HPDE6-E6E7 (cell line): ENCODE measurements at regions not wholly inside any gene's neighbourhood (a gene's known extent, or its start where the extent isn't known, plus 50 kb on each side); places are given as distances from the start of the nearest gene placed in this dataset.
"Not testable (repeated sequence)": the region's sequence is repeated elsewhere in the genome, so short reads cannot be mapped to it uniquely, and the experiment has no call there.

Experiments
- DNase-seq: peaks from one replicate; pipeline ENCODE4 v3.0.0; 2011; ENCODE audit warnings: missing footprints; ENCODE audit errors: extremely low spot score

DNA sequence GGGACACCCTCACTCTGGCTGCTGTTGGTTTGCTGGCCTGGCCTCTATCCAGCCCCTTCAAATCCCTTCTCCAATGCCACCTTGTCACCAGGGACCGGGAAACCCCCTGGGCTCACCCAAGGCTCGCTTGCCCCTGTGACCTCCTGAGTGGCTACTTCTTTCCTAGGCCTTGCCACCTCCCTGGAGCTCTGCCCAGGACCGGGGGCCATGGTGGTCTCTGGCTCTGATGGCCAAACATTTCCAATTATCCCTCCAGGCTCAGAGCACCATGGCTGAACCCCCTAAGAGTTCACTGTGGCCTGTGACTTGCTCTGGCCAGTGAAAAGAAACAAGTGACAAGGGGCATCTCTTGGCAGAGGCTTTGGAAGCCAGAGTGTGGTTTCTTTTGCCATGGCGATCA lies 237.6 kb downstream of the TFCP2L1 start:
- DNase-seq = no peak

DNA sequence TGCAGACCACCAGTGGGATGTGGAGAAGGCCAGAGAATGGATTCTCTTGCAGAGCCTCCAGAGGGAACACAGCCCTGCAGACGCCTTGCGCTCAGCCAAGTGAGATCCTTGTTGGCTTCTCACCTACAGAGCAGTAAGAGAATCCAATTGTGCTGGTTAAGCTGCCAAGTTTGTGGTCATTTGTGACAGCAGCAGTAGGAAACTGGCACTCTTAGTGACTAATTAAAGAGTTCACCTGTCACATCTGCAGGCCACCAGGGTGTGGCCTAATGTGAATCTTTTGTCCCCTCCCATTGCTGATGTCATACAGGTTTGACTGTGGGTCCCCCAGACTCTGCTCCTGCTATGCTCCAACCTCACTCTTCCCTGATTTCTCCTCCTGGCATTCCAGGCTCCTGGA lies 235.9 kb downstream of the TFCP2L1 start:
- DNase-seq = no peak

DNA sequence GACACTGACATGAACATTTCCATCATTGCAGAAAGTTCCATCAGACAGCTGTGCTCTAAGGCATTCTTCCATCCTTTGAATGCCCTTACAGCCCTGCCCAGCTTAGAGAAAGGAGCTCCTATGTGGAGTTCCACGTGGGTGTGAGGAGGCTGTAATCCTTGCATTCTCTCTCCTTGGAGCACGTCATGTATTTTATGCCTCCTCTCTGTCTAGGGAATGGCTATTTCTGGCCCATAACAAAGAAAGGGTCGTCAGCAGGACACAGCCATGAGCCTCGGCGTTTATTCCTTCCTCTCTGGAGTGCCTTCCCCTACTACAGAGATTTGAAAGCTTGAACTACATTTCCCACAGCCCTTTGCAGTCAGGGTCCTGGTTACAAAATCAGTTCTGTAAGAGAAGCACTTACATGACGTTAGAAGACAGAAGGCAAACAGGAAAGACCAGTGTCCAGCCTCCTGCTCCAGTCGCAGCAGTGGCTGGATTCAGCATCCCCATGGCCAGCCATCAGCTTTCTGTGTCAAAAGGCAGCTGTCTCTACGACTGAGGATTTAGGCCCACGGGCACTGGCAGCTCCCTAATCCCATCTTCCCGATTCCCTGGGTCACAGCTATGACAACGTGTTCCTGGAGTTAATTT lies 234.9 kb downstream of the TFCP2L1 start:
- DNase-seq = no peak

DNA sequence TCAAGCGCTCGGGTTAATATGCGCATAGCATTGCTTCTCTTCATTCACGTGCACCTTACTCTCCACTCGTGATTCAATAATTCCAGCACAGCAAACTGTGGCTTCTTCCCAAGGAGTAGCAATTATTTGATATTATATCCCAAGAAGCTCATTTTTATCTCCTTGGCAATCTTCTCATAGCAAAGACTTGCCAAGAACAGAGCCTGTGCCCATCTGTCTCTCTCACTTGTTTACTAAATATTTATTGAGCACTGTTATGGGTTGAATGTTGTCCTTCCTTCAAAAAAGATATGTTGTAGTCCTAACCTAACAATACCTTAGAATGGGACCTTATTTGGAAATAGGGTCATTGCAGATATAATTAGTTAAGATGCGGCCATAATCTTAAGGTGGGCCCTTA lies 233.7 kb downstream of the TFCP2L1 start:
- DNase-seq = no peak

DNA sequence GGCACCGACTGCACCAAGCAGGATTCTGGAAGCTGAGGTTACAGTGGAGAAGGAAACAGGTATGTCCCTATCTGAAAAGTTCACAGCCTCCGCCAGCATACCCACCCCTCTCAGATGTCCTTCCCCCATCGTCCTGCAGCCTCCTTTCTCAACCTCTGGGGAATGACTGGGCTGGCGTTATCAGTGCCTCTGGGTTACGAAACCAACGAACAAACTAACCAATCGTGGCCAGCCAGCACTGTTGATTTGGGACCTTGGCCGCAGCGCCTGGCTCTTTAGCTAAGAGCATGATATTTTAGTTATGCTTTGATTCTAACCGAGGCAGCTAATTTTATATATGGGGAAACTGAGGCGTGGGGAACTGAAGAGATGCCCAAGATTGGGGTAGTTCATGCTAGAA lies 233.0 kb downstream of the TFCP2L1 start:
- no peak for DNase-seq

DNA sequence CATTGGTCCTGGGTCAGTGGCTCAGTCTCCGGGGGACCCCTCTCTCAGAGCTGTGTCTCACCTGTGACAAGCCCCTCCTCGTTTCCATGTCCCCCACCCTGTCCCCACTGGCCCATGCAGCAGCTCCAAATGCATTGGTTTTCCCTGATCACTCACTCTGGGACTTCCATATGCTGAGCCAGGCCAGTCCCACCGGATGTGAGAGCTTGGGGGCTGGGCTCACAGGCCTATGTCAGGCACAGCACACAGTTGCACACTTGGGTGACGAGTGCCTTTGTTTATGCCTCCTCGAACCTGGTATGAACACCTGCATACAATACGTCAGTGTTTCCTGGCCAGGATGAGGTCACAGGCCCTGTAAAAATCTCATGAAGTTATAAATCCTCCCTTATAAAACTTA lies 232.5 kb downstream of the TFCP2L1 start:
- DNase-seq = no peak

DNA sequence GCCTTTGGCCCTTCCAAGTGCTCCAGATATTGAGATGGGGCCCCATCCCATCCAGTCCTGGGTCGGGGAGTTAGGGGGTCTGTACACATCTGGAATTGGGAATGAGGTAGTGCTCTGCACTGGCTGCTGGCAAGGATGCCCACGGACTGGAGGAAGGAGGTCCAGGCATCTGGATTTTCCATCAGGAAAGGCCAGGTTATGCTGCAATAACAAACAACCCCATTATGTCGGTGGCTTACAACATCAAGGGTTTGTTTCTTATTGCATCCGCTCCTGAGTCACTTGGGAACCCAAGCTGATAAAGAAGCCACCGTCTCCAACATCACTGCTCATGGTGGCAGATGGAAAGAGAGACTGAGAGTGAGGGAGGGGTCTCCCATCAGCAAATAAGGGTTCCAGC lies 229.9 kb downstream of the TFCP2L1 start:
- DNase-seq = no peak

DNA sequence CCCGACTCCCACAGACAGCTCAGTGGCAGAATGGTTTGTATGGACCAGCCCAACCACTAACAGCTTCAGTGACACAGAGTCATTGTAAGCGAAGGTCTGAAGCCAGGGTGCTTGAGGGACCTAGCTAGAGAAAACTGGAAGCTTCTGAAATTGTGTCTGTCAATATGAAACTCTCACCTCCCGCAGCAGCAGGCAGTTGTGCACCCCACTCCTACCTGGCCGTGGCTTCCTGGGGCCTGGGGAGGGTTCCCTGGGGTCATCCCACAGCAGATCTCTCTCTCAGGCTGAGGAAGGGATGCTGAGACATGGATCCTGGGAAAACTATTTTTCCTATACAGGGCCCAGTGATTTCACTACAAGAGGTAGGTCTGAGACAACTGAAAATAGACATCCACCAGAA lies 229.5 kb downstream of the TFCP2L1 start:
- DNase-seq = no peak

DNA sequence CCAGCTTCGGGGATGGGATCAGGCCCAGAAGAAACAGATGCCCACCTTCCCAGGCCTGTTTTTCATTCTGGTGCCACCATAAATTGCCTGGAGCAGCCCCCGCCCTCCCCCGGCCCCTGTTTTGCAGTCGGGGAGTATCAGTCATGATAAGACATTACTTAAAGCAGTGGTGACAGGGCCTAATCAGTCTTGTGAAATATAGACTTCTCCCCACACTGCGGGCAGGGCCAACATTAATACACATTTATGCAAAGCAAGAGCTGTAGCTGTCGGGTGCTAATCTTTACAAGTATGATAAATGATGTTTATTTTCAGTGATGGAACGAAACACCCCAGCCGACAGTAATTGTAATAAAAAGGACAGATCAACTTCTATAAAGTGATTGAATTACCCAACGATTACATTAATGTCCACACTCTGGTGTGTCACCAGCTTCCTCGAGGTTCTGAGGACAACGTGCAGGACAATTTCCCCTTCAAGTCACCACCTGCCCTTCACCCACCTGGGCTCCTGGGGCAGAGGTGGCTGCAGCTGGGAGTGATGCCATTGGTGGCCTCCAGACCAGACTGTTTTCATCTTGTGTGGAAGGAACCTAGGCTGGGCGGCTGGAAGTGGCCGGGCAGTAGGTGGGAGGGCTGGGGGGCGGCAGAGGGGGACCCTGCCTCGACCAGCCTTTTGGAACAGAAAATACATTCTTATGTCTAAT lies 226.0 kb downstream of the TFCP2L1 start:
- no peak for DNase-seq

DNA sequence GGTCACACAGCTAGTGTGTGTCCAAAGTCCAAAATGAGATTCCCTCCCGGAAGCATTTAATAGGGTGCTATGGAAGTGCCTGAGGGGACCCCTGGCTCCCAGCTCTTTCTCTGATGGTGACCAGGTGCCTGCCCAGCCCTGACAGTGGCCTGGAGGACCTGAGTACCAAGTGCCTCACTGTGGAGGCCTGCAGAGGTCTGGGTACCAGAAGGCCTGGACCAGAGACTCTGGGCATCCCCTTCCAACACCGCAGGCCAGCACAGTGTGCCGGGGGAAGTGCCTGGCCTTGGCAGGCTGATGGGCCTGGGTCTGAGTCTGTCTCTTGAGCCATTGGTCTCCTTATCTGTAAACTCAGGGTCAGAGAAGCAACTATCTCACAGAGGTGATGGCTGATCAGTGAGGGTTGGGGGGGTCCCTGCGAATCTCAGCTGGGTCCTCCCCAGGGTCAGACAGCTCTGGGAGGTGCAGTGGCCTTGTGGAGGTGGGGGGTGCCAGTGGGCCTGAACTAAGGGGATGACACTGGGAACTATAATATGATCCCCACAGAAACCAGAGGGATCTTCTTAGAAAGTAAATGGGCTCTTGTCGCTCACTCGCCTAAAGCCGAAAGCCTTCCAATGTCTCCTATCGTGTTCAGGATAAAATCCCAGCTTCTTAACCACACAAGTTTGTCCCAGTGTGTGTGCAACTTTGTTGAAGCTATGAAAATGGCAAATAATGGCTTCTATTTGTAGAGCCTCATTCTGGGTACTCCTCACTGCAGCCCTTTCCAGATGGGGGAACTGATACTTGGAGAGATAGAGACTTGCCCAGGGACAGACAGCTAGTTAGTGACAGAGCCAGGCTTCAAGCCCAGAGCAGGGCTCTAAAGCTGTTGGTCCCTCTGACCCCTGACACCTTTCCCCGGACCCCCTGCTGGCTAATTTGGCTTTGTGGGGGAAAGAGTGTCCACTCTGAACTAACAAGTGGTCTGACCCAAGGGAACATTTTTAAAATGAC lies 225.1 kb downstream of the TFCP2L1 start:
- no peak for DNase-seq

DNA sequence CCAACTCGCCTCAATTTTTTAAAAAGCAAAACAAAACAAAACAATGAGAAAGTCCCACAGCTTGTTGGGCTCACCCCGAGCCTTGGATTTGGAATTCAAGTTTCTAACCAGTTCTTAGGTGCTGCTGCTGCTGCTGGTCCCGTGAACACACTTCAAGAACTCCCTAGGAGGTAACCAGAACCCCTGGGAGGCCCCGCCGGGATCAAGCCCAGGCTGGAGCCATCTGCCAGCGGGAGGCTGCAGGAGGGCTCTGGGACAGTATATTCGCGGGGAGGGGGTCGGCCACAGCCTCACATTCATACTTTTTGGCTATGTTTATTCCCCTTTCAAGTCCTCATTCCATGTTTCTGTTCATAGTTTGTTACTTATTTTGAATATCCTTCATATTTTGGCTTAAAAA lies 223.4 kb downstream of the TFCP2L1 start:
- DNase-seq = no peak

DNA sequence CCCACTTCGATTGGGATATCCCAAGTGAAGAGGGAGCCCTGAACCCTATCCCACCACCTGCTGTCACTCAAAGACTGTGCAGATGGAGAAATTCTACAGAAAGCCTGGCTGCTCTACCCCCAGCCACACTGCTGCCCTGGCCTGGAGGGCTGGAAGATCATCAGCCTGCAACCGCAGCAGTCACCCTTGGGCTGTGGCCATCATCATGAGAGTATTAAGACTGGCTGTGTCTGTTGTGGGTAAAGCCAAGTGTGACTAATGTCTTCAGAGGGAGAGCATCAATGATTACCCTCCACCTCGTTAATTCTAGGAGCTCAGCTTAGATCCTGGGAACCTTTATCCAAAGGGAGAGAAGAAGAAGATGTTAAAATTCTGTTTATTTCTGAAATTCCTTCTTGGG lies 221.5 kb downstream of the TFCP2L1 start:
- no peak for DNase-seq

DNA sequence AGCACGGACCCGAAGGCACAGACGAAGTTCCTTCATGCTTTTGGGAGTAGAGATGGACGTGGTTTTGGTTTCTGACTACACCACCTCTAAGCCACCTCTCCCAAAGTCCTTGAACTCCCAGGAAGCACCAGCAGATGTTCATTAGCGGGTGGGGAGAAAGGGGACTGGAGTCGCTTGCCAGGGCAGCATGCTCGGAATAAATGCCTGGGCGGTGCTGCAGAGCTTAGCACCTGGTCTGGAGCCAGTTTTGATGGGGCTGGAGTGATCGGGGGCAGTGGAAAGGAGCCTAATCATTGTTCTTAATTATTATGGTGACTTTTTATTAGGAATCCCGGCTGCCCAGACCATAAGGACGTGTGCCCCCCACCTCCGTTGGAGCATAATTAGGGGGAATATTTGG lies 220.8 kb downstream of the TFCP2L1 start:
- no peak for DNase-seq

DNA sequence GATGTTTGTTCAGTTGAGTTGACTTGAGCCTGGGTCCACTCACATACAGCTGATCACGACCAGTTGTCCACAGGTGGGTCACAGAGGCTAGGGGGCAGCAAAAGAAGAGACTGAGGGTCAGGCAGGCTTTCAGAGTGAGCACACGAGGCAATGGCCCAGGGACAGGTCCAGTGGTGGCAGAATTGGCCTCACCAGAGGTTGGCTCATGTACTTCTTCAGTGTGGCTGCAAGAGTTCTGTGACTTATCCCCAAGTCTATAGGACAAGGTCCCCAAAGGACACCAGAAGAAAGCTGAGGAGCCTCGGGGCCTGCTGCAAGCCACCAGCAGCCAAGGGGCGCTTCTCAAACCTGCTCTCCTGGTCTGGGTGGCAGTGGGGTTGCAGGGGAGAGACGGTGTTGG lies 219.8 kb downstream of the TFCP2L1 start:
- DNase-seq = no peak

DNA sequence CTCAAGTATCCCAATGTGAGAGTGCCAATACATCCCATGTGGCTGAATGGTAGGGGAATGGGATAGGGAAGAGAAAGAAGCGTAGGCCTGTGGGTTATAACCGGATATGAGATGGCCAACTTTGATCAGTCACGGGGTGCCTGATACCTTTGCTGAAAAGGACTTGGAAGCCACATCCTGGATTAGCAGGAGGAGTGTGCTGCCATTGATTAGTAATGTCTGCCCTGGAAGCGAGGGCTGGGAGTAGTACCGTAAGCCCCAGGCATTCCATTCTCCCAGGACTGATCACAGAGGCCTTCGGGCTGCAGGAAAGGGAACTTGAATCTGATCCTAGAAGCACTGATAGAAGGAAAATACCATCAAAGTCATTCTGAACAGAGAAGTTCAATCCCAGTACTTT lies 218.5 kb downstream of the TFCP2L1 start:
- DNase-seq = no peak

DNA sequence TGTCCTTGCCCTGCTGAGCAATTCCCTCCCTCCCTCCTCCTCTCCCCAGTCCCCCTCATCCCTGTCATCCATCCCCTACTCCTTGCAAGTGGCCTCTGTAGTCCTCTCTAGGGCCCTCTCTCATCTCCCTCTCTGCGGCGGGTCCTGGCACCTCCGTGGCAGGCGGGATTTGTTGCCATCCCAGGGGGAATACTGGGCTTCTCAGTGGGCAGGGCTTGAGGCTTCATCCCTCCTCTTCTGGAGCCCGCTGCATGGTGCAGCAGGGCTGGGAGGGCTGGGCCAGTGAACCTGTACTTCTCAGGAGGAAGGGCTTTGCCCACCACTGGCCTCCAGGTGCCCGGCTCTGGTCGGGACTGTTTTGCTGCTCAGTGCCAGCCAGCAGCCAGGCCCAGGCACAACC lies 216.2 kb downstream of the TFCP2L1 start:
- DNase-seq = no peak

DNA sequence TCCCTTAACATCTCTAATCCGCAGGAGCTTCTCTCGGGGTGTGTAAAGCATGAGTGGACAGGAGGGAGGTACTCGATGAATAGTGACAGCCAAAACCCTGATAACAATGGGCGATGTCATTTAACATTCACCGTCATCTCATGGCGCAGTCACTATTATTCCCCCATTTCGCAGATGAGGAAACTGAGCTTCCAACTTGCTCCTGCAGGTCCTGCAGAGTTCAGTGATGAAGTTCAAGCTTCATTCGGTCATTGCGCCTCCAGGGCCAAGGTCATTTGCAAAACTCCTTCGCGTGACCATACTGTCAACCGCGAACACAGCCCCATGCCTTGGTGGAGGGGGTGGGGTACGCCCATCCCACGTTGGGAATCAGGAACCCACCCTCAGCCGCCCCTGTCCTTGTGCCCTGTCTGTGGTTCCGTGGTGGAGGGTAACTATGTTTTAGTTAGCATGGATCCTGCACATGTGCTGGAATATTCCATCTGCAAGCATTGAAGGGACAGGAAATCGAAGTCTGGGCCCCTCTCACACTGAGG lies 215.5 kb downstream of the TFCP2L1 start:
- no peak for DNase-seq

DNA sequence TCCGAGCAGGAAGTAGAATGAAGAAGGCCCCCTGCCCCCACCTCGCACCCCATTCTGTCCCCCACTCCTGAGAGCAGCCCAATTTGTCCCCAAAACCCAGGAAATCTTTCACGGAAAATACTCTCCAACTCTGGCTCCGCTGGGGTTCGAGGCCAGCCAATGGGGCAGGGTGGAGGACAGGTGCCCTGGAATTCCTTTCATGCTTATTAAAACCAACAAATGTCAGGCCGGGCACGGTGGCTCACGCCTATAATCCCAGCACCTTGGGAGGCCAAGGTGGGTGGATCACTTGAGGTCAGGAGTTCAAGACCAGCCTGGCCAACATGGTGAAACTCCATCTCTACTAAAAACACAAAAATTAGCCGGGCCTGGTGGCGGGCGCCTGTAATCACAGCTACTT lies 214.9 kb downstream of the TFCP2L1 start:
- DNase-seq = not testable (repeated sequence)

DNA sequence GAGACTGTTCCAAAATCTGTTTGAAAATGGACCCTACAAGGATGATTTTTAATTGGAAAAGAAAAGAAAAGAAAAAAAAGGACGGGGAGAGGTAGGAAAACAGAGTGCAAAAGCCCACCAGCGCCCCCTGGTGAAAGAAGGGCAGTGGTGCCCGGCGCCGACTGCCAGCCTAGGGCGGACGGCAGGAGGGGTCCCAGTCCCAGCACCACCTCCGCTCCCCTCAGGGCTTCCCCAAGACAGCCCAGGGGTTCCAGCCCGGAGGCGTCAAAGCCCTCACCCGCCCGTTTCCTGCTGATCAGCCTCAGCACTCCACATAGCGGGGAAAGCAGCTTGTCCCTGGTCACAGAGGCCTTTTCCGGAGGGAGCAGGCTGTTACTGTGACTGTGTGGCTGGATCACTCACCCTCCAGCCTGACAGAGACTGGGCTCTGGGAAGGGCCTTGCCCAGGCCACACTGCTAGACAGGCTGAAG lies 213.9 kb downstream of the TFCP2L1 start:
- peak; percentile 60 for DNase-seq

DNA sequence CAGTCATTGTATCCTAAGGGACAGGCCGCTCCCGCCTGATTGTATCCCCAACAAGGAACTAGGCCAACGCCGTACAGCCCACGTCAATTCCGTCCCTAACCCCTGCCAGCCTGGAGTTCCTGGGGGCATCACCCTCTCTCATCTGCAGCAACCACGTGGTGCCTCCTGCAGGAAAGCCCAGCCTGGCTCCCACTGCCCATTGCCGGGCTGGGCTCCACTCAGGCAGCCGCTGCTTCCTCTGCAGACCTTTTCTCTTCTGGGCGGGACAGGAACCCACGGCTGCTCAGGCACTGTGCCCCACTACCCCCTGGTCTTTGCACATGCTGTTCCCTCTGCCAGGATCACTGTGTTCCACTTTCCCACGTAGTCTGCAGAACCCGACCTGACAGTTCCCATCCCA lies 212.2 kb downstream of the TFCP2L1 start:
- no peak for DNase-seq

DNA sequence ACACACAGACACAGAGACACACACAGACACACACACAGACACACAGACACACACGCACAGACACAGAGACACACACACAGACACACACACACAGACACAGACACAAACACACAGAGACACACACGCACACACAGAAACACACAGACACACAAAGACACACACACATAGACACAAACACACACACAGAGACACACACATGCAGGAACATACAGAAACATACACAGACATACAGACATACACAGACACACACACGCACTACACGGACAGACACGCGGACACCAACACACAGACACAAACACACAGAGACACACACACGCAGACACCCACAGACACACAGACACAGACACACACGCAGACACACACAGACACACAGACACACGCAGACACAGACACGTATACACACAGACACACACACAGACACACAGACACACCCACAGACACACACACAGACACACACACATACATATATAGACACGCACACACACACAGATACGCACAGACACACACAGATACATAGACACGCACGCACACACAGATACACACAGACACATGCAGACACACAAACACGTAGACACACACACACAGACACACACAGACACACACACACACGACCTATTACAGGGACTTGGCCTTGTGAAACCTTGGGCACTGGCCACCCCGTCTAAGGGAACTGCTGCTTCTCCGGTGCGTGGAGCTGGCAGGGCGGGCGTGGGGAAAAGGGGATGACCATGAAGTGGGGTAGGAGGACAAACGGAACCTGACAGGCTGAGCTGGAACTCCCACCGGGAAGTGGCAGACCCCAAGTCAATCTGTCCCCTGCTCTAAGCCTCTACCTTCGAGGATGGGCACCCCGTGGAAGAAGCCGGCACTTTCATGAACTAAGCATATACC lies 211.4 kb downstream of the TFCP2L1 start:
- DNase-seq = no peak
